SK-N-SH (cell line): ENCODE measurements at regions not wholly inside any gene's neighbourhood (a gene's known extent, or its start where the extent isn't known, plus 50 kb on each side); places are given as distances from the start of the nearest gene placed in this dataset.

Experiments used
- CTCF ChIA-PET: fragments of 300-600, 350-600 bp; formaldehyde crosslinking; extraction: SDS; loops from one replicate; lab custom pipeline; 2021; lab: Yijun Ruan, JAX
- POLR2A ChIA-PET: fragments of 350-600 bp; sonication (Branson Sonifier 250); formaldehyde crosslinking; extraction: SDS; loops from one replicate; lab custom pipeline; 2020; ENCODE audit warnings: antibody characterized with exemption, inconsistent platforms; lab: Yijun Ruan, JAX
- DNase-seq: peaks from one replicate; pipeline ENCODE4 v3.0.0; 2012
- H2AFZ ChIP-seq: fragments of 200-600 bp; sonication (generic); 2 replicates; pipeline ENCODE4 v1.8.1; 2016; ENCODE audit warnings: antibody characterized with exemption, mild to moderate bottlenecking, low read depth
- H3F3A ChIP-seq: fragments of 200-600 bp; sonication (generic); replicated peaks from 2 replicates; pipeline ENCODE3; 2016; ENCODE audit warnings: antibody characterized with exemption, mild to moderate bottlenecking; ENCODE audit not compliant: insufficient read depth
- H3K27ac ChIP-seq, 2 experiments: fragments of 200-500 bp in 1 of 2; fragments of 200-600 bp in 1 of 2; sonication (Bioruptor generic) in 1 of 2; sonication (generic), shearing (Covaris generic) in 1 of 2; 2 replicates each; pipeline versions ENCODE4 v1.5.1 to v1.6.1; 2014 to 2016; ENCODE audit warnings: low read depth in 2 of 2, inconsistent platforms in 1 of 2, low read length in 1 of 2, mild to moderate bottlenecking in 1 of 2, mixed read lengths in 1 of 2
- H3K27me3 ChIP-seq: fragments of 200-600 bp; sonication (generic), shearing (Covaris generic); 2 replicates; pipeline ENCODE4 v1.6.1; 2016; ENCODE audit warnings: mixed run types; ENCODE audit not compliant: insufficient read depth
- H3K36me3 ChIP-seq, 2 experiments: fragments of 200-500 bp in 1 of 2; fragments of 200-600 bp in 1 of 2; sonication (Bioruptor generic) in 1 of 2; sonication (generic) in 1 of 2; replicated peaks in 1 of 2; 2 replicates each; pipeline versions ENCODE3 to v1.5.1; 2014 to 2016; ENCODE audit warnings: low read length in 1 of 2, mild to moderate bottlenecking in 1 of 2; ENCODE audit not compliant: insufficient read depth in 2 of 2, control insufficient read depth in 1 of 2
- H3K4me1 ChIP-seq, 2 experiments: fragments of 200-500 bp in 1 of 2; fragments of 200-600 bp in 1 of 2; sonication (Bioruptor generic) in 1 of 2; sonication (generic), shearing (Covaris generic) in 1 of 2; 2 replicates each; pipeline versions ENCODE4 v1.5.1 to v1.6.1; 2014 to 2016; ENCODE audit warnings: low read depth in 1 of 2, low read length in 1 of 2, mixed run types in 1 of 2; ENCODE audit not compliant: insufficient read depth in 2 of 2, control insufficient read depth in 1 of 2
- H3K4me2 ChIP-seq: fragments of 200-600 bp; sonication (generic), shearing (Covaris generic); 2 replicates; pipeline ENCODE4 v1.6.1; 2017; ENCODE audit warnings: mixed run types
- H3K4me3 ChIP-seq, 2 experiments: fragments of 200-500 bp in 1 of 2; fragments of 200-600 bp in 1 of 2; sonication (Bioruptor generic) in 1 of 2; sonication (generic), shearing (Covaris generic) in 1 of 2; 2 replicates each; pipeline versions ENCODE4 v1.5.1 to v1.8.1; 2014 to 2016; ENCODE audit warnings: low read depth in 2 of 2, inconsistent platforms in 1 of 2, low read length in 1 of 2, mild to moderate bottlenecking in 1 of 2, mixed read lengths in 1 of 2, moderate library complexity in 1 of 2
- H3K79me2 ChIP-seq: fragments of 200-600 bp; sonication (generic); 2 replicates; pipeline ENCODE4 v1.8.1; 2017; ENCODE audit warnings: mild to moderate bottlenecking; ENCODE audit not compliant: insufficient read depth
- H3K9ac ChIP-seq: fragments of 200-600 bp; sonication (generic); 2 replicates; pipeline ENCODE4 v1.6.1; 2017; ENCODE audit warnings: mixed run types
- H3K9me2 ChIP-seq: fragments of 200-600 bp; sonication (generic); 2 replicates; pipeline ENCODE4 v1.6.1; 2017; ENCODE audit warnings: mixed run types
- H3K9me3 ChIP-seq: fragments of 200-600 bp; sonication (generic); 2 replicates; pipeline ENCODE4 v1.6.1; 2017; ENCODE audit warnings: mixed run types, mild to moderate bottlenecking, moderate library complexity
- H4K20me1 ChIP-seq: fragments of 200-600 bp; sonication (generic); 2 replicates; pipeline ENCODE4 v1.6.1; 2017; ENCODE audit warnings: mild to moderate bottlenecking, mixed run types; ENCODE audit not compliant: insufficient read depth
- EP300 ChIP-seq, 2 experiments: IDR thresholded peaks; 2 replicates each; pipeline versions ENCODE4 v1.4.0 to v1.6.1; 2012; ENCODE audit warnings: borderline replicate concordance in 1 of 2, low read depth in 1 of 2, low read length in 1 of 2
- FOXM1 ChIP-seq: IDR thresholded peaks from 2 replicates; pipeline ENCODE4 v1.4.0; 2012; ENCODE audit warnings: low read depth, mild to moderate bottlenecking
- GATA2 ChIP-seq: sonication (generic); formaldehyde crosslinking; IDR thresholded peaks from 2 replicates; pipeline ENCODE4 v1.5.0; 2020; ENCODE audit warnings: mild to moderate bottlenecking, missing genetic modification reagents
- MEF2A ChIP-seq: IDR thresholded peaks from 2 replicates; pipeline ENCODE4 v1.4.0; 2012; ENCODE audit warnings: low read depth, borderline replicate concordance
- NFIC ChIP-seq: IDR thresholded peaks from 2 replicates; pipeline ENCODE4 v1.4.0; 2012; ENCODE audit warnings: borderline replicate concordance
- NRF1 ChIP-seq: IDR thresholded peaks from 2 replicates; pipeline ENCODE4 v1.6.1; 2012; ENCODE audit warnings: low read depth, mild to moderate bottlenecking, low read length
- RCOR1 ChIP-seq: fragments of 150-350 bp; IDR thresholded peaks from 2 replicates; pipeline ENCODE4 v1.6.1; 2017; ENCODE audit warnings: antibody characterized with exemption, low read length
- RFX5 ChIP-seq: IDR thresholded peaks from 2 replicates; pipeline ENCODE4 v1.6.1; 2012; ENCODE audit warnings: mild to moderate bottlenecking, improper control_type of control experiment, low read length
- SIN3A ChIP-seq: IDR thresholded peaks from 2 replicates; pipeline ENCODE4 v1.6.1; 2012; ENCODE audit warnings: low read depth, mild to moderate bottlenecking, low read length, moderate library complexity, borderline replicate concordance
- TAF1 ChIP-seq: IDR thresholded peaks from 2 replicates; pipeline ENCODE4 v1.6.1; 2012; ENCODE audit warnings: low read depth, mild to moderate bottlenecking, low read length, moderate library complexity, borderline replicate concordance
- WGBS: methylation state at CpG from one replicate; pipeline ENCODE4 v1.1.6; 2017; ENCODE audit warnings: low lambda C conversion rate; 5-methylcytosine and 5-hydroxymethylcytosine counted together
- TF ChIP-seq, protein P1 (sequence below): IDR thresholded peaks from 2 replicates; pipeline ENCODE4 v1.4.0; 2012; ENCODE audit warnings: low read depth, borderline replicate concordance

DNA sequence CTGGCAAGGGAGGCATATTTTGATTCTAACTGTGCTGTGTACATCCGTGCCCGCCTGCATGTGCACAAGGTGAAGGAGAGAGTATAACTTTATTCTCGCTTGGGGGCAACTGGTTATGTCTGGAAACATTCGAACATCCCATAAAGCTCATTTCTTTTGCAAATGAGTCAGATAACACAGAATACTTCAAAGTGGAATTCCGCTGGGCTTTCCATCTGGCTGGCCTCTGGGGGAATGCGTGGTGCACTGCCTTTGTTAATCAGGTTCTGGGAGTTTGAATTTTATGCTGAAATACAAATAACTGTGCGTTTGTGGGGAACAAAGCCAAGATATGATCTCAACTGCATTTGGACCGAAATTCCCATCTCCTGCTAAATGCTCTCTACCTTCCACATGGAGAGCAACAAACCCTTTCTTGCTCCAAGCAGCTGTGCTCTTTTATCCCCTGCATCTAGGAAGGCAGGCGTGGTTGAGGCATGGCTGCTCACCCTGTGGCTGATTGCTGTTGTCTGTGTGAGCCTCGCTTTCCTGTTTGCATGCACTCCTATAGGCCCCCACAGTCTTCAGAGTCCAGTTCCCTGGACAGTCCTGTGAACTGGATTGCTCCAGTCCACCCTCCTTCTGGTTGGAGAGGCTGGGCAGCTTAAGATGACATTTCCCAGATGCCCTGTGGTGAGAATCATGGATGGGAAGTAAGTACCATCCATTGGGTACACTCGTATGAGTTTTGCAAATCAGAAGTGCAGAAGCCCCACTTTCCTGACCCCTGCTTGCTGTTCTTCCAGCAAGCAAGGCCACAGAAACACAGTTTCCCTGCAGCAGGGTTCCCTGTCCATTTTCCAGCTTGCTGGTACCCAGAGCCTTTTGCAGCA is 82.9 kb upstream of the ALDH1B1 start (continued):
- TF ChIP-seq RCOR1 (peak; percentile 99), MEF2A (no peak), EP300 (IDR thresholded peaks at IDR 0.05; ENCODE audit: borderline replicate concordance in 1 of 2, low read depth in 1 of 2, low read length in 1 of 2) (peak in 1 of 2 experiments; percentile 80; a peak in 1 of 4 replicates), FOXM1 (no peak), GATA2 (CRISPR knock-in tag) (peak; percentile 39)
- TF ChIP-seq, protein P1, sequence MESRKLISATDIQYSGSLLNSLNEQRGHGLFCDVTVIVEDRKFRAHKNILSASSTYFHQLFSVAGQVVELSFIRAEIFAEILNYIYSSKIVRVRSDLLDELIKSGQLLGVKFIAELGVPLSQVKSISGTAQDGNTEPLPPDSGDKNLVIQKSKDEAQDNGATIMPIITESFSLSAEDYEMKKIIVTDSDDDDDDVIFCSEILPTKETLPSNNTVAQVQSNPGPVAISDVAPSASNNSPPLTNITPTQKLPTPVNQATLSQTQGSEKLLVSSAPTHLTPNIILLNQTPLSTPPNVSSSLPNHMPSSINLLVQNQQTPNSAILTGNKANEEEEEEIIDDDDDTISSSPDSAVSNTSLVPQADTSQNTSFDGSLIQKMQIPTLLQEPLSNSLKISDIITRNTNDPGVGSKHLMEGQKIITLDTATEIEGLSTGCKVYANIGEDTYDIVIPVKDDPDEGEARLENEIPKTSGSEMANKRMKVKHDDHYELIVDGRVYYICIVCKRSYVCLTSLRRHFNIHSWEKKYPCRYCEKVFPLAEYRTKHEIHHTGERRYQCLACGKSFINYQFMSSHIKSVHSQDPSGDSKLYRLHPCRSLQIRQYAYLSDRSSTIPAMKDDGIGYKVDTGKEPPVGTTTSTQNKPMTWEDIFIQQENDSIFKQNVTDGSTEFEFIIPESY, result no peak

DNA sequence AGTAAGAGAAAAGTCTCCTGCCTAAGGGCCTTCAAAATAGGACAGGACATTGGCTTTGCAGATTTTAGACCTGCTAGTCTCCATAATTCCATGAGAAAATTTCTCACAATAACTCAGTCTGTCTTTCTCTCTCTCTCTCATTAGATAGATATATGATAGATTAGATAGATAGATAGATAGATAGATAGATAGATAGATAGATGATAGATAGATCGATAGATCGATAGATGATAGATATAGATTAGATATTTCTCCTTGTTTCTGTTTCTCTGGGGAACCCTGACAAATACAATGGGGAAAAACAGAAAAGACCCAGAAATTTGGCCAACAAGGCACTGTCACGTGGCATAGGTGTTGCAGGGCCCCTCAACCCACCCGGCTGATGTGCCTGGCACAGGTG is 84.4 kb upstream of the ALDH1B1 start:
- Histone ChIP-seq H3K4me3 (no peak overlapping the region), H3K9me2 (no peaks in the 10 kb centered on the region), H3K27ac (peak overlapping the region in 1 of 2 experiments; percentile 94; a peak in 1 of 4 replicates), H3K4me1 (peaks cover 0 to 36% of the 10 kb centered on the region in 2 experiments; a peak in 2 of 4 replicates), H3K9me3 (no peaks in the 10 kb centered on the region), H2AFZ (no peak overlapping the region), H4K20me1 (no peaks in the 10 kb centered on the region), H3K9ac (no peak overlapping the region), H3K4me2 (no peak overlapping the region), H3K79me2 (no peaks in the 10 kb centered on the region), H3K36me3 (no peaks in the 10 kb centered on the region), H3K27me3 (no peaks in the 10 kb centered on the region; the same call in 1 of the 2 replicates), H3F3A (no peaks in the 10 kb centered on the region)
- POLR2A ChIA-PET, result no interaction called here
- no peak for DNase-seq
- CTCF ChIA-PET, result no interaction called here
- 59% methylated on average over 4 of the region's 4 CpGs for WGBS
- no peak for TF ChIP-seq SIN3A
- TF ChIP-seq TAF1, result no peak

DNA sequence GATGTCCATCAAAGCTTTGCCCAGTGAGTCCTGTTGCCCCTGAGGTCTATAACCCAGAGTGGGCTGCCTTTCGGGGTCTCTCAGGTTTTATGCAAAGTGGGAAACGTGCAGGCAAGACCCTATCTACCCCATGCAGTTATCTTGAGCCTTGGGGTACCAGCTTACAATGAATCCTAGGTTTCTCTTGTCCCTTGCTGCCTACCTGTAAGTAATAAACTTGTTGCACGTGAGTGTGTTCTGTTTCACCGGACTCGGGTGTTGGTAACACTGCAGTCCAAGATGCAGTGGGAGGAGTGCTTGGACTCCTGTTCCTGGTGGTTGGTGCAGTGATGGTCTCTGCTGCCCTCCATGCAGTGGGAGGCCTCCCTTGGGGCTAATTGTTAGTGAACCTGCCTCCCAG is 85.6 kb upstream of the ALDH1B1 start:
- 0 out of 2 replicates have a peak, but pooled peaks cover 6% of the 10 kb centered on the region for H3K27me3 ChIP-seq
- POLR2A ChIA-PET, result no interaction called here

More for the DNA sequence above, 85.6 kb upstream of the ALDH1B1 start:
- WGBS, result 51% methylated on average over 5 of the region's 5 CpGs
- Histone ChIP-seq H3K4me1 (peaks cover 0 to 36% of the 10 kb centered on the region in 2 experiments; a peak in 2 of 4 replicates), H3K9ac (no peak overlapping the region), H4K20me1 (no peaks in the 10 kb centered on the region), H3K36me3 (no peaks in the 10 kb centered on the region), H3K79me2 (no peaks in the 10 kb centered on the region), H3K9me2 (no peaks in the 10 kb centered on the region), H2AFZ (no peak overlapping the region), H3K27ac (no peak overlapping the region), H3K4me2 (no peak overlapping the region), H3F3A (no peaks in the 10 kb centered on the region), H3K9me3 (no peaks in the 10 kb centered on the region), H3K4me3 (no peak overlapping the region)
- CTCF ChIA-PET, result no interaction called here
- TF ChIP-seq MEF2A (no peak), NFIC (no peak), NRF1 (no peak), RFX5 (no peak)
- no peak for DNase-seq
